HG02571 (cell line): ENCODE measurements at regions not wholly inside any gene's neighbourhood (a gene's known extent, or its start where the extent isn't known, plus 50 kb on each side); places are given as distances from the start of the nearest gene placed in this dataset.

Experiments used
- ATAC-seq: cut with Tn5 transposase; IDR thresholded peaks from one replicate; pipeline ENCODE4 v1.9.1; 2021; ENCODE audit warnings: mild to moderate bottlenecking, moderate library complexity; ENCODE audit not compliant: unreplicated experiment

GRCh38 chr5:98103807-98104206 lies 669.7 kb upstream of the RGMB start:
- no peak for ATAC-seq

- no peak for ATAC-seq
These were observed 668.8 kb upstream of the RGMB start for GRCh38 chr5:98104454-98105188.

- ATAC-seq, result no peak
These were observed 667.8 kb upstream of the RGMB start for GRCh38 chr5:98105681-98106080.

- ATAC-seq, result no peak
These were observed 667.1 kb upstream of the RGMB start for GRCh38 chr5:98106116-98107031.

GRCh38 chr5:98108497-98108896 lies 665.0 kb upstream of the RGMB start:
- ATAC-seq, result no peak

- no peak for ATAC-seq
These were observed 663.9 kb upstream of the RGMB start for GRCh38 chr5:98109561-98110006.

GRCh38 chr5:98110282-98110691 lies 663.2 kb upstream of the RGMB start:
- ATAC-seq, result no peak

GRCh38 chr5:98110791-98111190 lies 662.7 kb upstream of the RGMB start:
- no peak for ATAC-seq

GRCh38 chr5:98111686-98112085 lies 661.8 kb upstream of the RGMB start:
- ATAC-seq, result no peak

- ATAC-seq, result no peak
These were observed 652.2 kb upstream of the RGMB start for GRCh38 chr5:98121036-98121936.

- ATAC-seq, result no peak
These were observed 645.2 kb upstream of the RGMB start for GRCh38 chr5:98128271-98128670.

GRCh38 chr5:98128846-98129245 lies 644.6 kb upstream of the RGMB start:
- ATAC-seq, result no peak

GRCh38 chr5:98130261-98131035 lies 643.0 kb upstream of the RGMB start:
- no peak for ATAC-seq

- ATAC-seq, result no peak
These were observed 629.3 kb upstream of the RGMB start for GRCh38 chr5:98144116-98144515.

- ATAC-seq, result no peak
These were observed 628.8 kb upstream of the RGMB start for GRCh38 chr5:98144710-98145109.

GRCh38 chr5:98157368-98157767 lies 616.1 kb upstream of the RGMB start:
- ATAC-seq, result no peak

GRCh38 chr5:98158440-98158839 lies 615.0 kb upstream of the RGMB start:
- ATAC-seq, result no peak

- no peak for ATAC-seq
These were observed 609.5 kb upstream of the RGMB start for GRCh38 chr5:98163796-98164493.

- ATAC-seq, result no peak
These were observed 604.6 kb upstream of the RGMB start for GRCh38 chr5:98168871-98169270.

GRCh38 chr5:98170994-98171393 lies 602.5 kb upstream of the RGMB start:
- ATAC-seq, result no peak
